Endodermal cell (in vitro differentiated cells): ENCODE measurements at regions not wholly inside any gene's neighbourhood (a gene's known extent, or its start where the extent isn't known, plus 50 kb on each side); places are given as distances from the start of the nearest gene placed in this dataset.

Source experiments
- DNase-seq: peaks from one replicate; pipeline ENCODE4 v3.0.0-alpha.2; 2017
- H3K27ac ChIP-seq: 2 replicates; pipeline ENCODE4 v1.5.1; 2013; ENCODE audit warnings: mild to moderate bottlenecking, low read depth, low read length, moderate library complexity
- H3K27me3 ChIP-seq: 2 replicates; pipeline ENCODE4 v1.6.1; 2013; ENCODE audit warnings: mild to moderate bottlenecking, low read length, moderate library complexity; ENCODE audit not compliant: insufficient read depth, control insufficient read depth, poor library complexity, severe bottlenecking
- H3K36me3 ChIP-seq: 2 replicates; pipeline ENCODE4 v1.7.0; 2013; ENCODE audit warnings: mild to moderate bottlenecking, low read length, moderate library complexity; ENCODE audit not compliant: control insufficient read depth, insufficient read depth
- H3K4me1 ChIP-seq: one replicate; pipeline ENCODE4 v1.7.0; 2013; ENCODE audit warnings: low read length; ENCODE audit not compliant: control insufficient read depth, insufficient read depth
- H3K4me3 ChIP-seq: 2 replicates; pipeline ENCODE4 v1.5.1; 2013; ENCODE audit warnings: mild to moderate bottlenecking, low read length, moderate library complexity
- H3K9ac ChIP-seq: 2 replicates; pipeline ENCODE4 v1.6.1; 2013; ENCODE audit warnings: mild to moderate bottlenecking, low read length, moderate library complexity; ENCODE audit not compliant: poor library complexity, severe bottlenecking; ENCODE audit errors: extremely low read depth
- H3K9me3 ChIP-seq: 2 replicates; pipeline ENCODE4 v1.6.1; 2013; ENCODE audit warnings: mild to moderate bottlenecking, low read length, moderate library complexity; ENCODE audit not compliant: control insufficient read depth
- H3K27ac Mint-ChIP-seq: 2 replicates; pipeline ENCODE4 v1.8.0; 2020; ENCODE audit warnings: mixed read lengths
- H3K27me3 Mint-ChIP-seq: 2 replicates; pipeline ENCODE4 v1.8.0; 2021; ENCODE audit warnings: mild to moderate bottlenecking, mixed read lengths; ENCODE audit not compliant: insufficient read depth
- H3K36me3 Mint-ChIP-seq: 2 replicates; pipeline ENCODE4 v1.8.0; 2020; ENCODE audit warnings: low read depth, mixed read lengths
- H3K4me1 Mint-ChIP-seq: 2 replicates; pipeline ENCODE4 v1.8.0; 2020; ENCODE audit warnings: mixed read lengths
- H3K4me3 Mint-ChIP-seq: 2 replicates; pipeline ENCODE4 v1.8.0; 2020; ENCODE audit warnings: mild to moderate bottlenecking, moderate library complexity, mixed read lengths
- H3K9me3 Mint-ChIP-seq: 2 replicates; pipeline ENCODE4 v1.8.0; 2020; ENCODE audit warnings: mild to moderate bottlenecking, mixed read lengths
- WGBS, 2 experiments: methylation state at CpG; one replicate each; pipeline versions ENCODE4 v1.1.5 to v1.1.7; 2013; ENCODE audit warnings: missing lambda C conversion rate in 2 of 2, mixed read lengths in 1 of 2; ENCODE audit not compliant: insufficient coverage in 1 of 2, insufficient read length in 1 of 2; 5-methylcytosine and 5-hydroxymethylcytosine counted together
- TF ChIP-seq, protein P1 (sequence below): fragments of 200-600 bp; sonication (generic); conservative IDR thresholded peaks from 2 replicates; pipeline ENCODE4 v1.5.0; 2021; ENCODE audit warnings: antibody characterized with exemption, mild to moderate bottlenecking

- H3K27me3 Mint-ChIP-seq, result no peaks in the 10 kb centered on the region
- DNase-seq, result peak; percentile 31
- WGBS, 2 experiments, result 91 to 94% methylated on average over 5 to 6 of the region's 6 CpGs
- peaks cover 5% of the 10 kb centered on the region for H3K4me1 Mint-ChIP-seq
- H3K27ac Mint-ChIP-seq, result no peak overlapping the region
- Histone ChIP-seq H3K27me3 (no peaks in the 10 kb centered on the region), H3K27ac (no peak overlapping the region), H3K9ac (no peak overlapping the region), H3K36me3 (no peaks in the 10 kb centered on the region), H3K4me1 (no peaks in the 10 kb centered on the region), H3K4me3 (no peak overlapping the region), H3K9me3 (no peaks in the 10 kb centered on the region)
- no peak overlapping the region for H3K4me3 Mint-ChIP-seq
- TF ChIP-seq, protein P1, sequence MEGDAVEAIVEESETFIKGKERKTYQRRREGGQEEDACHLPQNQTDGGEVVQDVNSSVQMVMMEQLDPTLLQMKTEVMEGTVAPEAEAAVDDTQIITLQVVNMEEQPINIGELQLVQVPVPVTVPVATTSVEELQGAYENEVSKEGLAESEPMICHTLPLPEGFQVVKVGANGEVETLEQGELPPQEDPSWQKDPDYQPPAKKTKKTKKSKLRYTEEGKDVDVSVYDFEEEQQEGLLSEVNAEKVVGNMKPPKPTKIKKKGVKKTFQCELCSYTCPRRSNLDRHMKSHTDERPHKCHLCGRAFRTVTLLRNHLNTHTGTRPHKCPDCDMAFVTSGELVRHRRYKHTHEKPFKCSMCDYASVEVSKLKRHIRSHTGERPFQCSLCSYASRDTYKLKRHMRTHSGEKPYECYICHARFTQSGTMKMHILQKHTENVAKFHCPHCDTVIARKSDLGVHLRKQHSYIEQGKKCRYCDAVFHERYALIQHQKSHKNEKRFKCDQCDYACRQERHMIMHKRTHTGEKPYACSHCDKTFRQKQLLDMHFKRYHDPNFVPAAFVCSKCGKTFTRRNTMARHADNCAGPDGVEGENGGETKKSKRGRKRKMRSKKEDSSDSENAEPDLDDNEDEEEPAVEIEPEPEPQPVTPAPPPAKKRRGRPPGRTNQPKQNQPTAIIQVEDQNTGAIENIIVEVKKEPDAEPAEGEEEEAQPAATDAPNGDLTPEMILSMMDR, result no peak
- no peaks in the 10 kb centered on the region for H3K36me3 Mint-ChIP-seq
- H3K9me3 Mint-ChIP-seq, result no peaks in the 10 kb centered on the region
These were observed 219.5 kb upstream of the TSHZ3 start for GRCh38 chr19:31568724-31569123.

- H3K9me3 ChIP-seq, result no peaks in the 10 kb centered on the region
- no peaks in the 10 kb centered on the region for H3K27me3 ChIP-seq
- TF ChIP-seq, protein P1, result no peak
- H3K4me1 ChIP-seq, result no peaks in the 10 kb centered on the region
- H3K9ac ChIP-seq, result no peak overlapping the region
- 83 to 96% methylated on average over 3 to 4 of the region's 4 CpGs for WGBS, 2 experiments
- Mint-ChIP-seq H3K4me1 (peaks cover 5% of the 10 kb centered on the region), H3K27ac (no peak overlapping the region), H3K36me3 (no peaks in the 10 kb centered on the region), H3K27me3 (no peaks in the 10 kb centered on the region), H3K9me3 (no peaks in the 10 kb centered on the region), H3K4me3 (no peak overlapping the region)
- no peak overlapping the region for H3K4me3 ChIP-seq
- H3K27ac ChIP-seq, result no peak overlapping the region
- DNase-seq, result peak; percentile 20
- no peaks in the 10 kb centered on the region for H3K36me3 ChIP-seq
These were observed 221.5 kb upstream of the TSHZ3 start for GRCh38 chr19:31570718-31571117.

DNA sequence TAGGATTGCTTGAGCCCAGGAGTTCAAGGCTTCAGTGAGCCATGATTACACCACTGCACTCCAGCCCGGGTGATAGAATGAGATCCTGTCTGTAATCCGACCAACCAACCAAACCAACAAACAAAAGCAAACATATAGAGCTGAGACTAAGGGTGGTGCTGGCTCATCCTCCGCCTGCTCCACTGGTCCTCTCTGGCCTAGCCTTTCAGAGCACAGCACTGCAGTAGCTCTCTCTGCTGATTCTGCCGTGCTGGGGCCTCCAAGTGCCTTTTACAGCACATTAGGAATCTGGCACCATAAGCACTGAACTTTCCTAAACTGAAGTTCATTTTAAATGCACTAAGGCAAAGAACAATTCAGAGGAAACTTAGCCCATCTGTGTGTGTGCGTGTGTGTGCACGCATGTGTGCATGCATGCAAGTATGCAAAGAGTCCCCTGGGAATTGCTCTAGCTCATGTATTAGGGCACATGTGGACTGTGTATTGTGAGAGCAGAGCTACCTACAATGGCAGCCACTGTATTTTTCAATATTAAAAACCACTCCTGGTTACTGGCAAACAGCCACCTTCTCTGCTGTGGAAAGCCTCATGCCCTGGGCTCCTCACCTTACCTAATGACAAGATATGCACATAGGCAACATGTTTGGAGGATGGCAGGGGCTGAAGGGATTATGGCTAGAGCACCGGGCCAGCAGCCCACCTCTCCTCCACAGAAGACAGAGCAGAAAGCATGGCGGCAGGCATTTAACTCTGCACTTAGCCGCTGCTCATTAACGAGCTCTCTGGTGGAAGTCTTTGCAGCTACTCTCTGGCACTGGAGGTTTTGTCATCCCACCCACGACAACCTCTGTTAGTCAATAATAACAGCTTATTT, 223.1 kb upstream of the TSHZ3 start:
- no peaks in the 10 kb centered on the region for H3K9me3 Mint-ChIP-seq
- no peak overlapping the region for H3K9ac ChIP-seq
- 90 to 96% methylated on average over 8 to 11 of the region's 11 CpGs for WGBS, 2 experiments
- no peaks in the 10 kb centered on the region for H3K27me3 ChIP-seq
- no peak overlapping the region for H3K27ac ChIP-seq
- H3K36me3 Mint-ChIP-seq, result no peaks in the 10 kb centered on the region
- no peak overlapping the region for H3K4me3 ChIP-seq
- no peak overlapping the region for H3K4me3 Mint-ChIP-seq
- no peaks in the 10 kb centered on the region for H3K9me3 ChIP-seq
- no peaks in the 10 kb centered on the region for H3K4me1 ChIP-seq
- TF ChIP-seq, protein P1, result no peak
- H3K36me3 ChIP-seq, result no peaks in the 10 kb centered on the region
- peak; percentile 34 for DNase-seq
- no peak overlapping the region for H3K27ac Mint-ChIP-seq
- H3K27me3 Mint-ChIP-seq, result no peaks in the 10 kb centered on the region
- peaks cover 5% of the 10 kb centered on the region for H3K4me1 Mint-ChIP-seq
